ENCODE measurements at regions not wholly inside any gene's neighbourhood (a gene's known extent, or its start where the extent isn't known, plus 50 kb on each side); places are given as distances from the start of the nearest gene placed in this dataset.
A peak's percentile ranks its signal among the peaks of the same experiment; 100 is the strongest.
"Not testable (repeated sequence)": the region's sequence is repeated elsewhere in the genome, so short reads cannot be mapped to it uniquely, and the experiment has no call there.

DNA sequence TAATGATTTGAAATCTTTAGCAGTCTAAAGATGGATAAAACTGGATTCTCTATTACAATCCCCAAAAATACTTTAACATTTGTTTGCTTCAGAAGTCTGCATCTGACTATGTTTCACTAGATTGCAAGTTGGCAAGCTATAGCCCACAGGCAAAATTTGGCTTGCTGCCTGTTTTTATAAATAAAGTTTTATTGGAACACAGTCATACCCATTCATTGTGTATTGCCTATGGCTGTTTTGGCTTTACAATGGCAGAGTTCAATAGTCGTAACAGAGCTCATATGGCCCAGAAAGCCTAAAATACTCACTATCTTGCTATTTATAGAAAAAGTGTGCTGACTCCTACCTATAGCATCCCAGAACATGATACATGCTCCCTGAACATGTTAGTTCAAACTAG is 89.0 kb upstream of the GPR141 start:
- no peak overlapping the region for H3K27ac Mint-ChIP-seq
- peaks cover 28% of the 10 kb centered on the region for H3K9me3 Mint-ChIP-seq
- no peaks in the 10 kb centered on the region for H3K27me3 Mint-ChIP-seq (ENCODE audit: low read depth, poor library complexity)
- DNase-seq: no peak
- H3K4me3 Mint-ChIP-seq: no peak overlapping the region
- H3K4me1 Mint-ChIP-seq: no peaks in the 10 kb centered on the region
- peaks cover 7% of the 10 kb centered on the region for H3K36me3 Mint-ChIP-seq (ENCODE audit: low read depth)
- TF ChIP-seq, protein P1, sequence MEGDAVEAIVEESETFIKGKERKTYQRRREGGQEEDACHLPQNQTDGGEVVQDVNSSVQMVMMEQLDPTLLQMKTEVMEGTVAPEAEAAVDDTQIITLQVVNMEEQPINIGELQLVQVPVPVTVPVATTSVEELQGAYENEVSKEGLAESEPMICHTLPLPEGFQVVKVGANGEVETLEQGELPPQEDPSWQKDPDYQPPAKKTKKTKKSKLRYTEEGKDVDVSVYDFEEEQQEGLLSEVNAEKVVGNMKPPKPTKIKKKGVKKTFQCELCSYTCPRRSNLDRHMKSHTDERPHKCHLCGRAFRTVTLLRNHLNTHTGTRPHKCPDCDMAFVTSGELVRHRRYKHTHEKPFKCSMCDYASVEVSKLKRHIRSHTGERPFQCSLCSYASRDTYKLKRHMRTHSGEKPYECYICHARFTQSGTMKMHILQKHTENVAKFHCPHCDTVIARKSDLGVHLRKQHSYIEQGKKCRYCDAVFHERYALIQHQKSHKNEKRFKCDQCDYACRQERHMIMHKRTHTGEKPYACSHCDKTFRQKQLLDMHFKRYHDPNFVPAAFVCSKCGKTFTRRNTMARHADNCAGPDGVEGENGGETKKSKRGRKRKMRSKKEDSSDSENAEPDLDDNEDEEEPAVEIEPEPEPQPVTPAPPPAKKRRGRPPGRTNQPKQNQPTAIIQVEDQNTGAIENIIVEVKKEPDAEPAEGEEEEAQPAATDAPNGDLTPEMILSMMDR (IDR thresholded peaks at IDR 0.05): no peak

DNA sequence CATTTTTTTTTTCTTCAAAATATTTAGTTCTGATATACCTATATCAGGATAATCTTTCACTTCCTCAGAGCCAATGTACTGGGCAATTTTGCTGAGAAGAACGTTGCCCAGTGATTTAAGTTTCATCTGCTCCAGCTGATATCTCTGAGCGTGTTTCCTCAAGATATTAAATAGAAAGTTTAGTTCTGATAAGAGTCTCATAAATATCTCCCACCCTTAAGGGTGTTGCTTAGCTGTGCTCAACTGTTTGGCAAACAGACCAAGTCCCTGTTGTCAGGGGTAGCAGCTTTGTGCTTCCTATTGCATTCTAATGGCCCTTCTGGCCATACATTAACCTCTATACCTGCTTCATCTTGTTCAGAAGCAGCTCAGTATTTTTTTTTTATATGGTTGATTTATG is 84.7 kb upstream of the GPR141 start:
- H3K4me3 Mint-ChIP-seq: no peak overlapping the region
- TF ChIP-seq, protein P1 (IDR thresholded peaks at IDR 0.05): no peak
- no peak overlapping the region for H3K27ac Mint-ChIP-seq
- no peaks in the 10 kb centered on the region for H3K4me1 Mint-ChIP-seq
- H3K9me3 Mint-ChIP-seq: peaks cover 17% of the 10 kb centered on the region
- peaks cover 4% of the 10 kb centered on the region for H3K27me3 Mint-ChIP-seq (ENCODE audit: low read depth, poor library complexity)
- no peak for DNase-seq
- H3K36me3 Mint-ChIP-seq (ENCODE audit: low read depth): peaks cover 5% of the 10 kb centered on the region

DNA sequence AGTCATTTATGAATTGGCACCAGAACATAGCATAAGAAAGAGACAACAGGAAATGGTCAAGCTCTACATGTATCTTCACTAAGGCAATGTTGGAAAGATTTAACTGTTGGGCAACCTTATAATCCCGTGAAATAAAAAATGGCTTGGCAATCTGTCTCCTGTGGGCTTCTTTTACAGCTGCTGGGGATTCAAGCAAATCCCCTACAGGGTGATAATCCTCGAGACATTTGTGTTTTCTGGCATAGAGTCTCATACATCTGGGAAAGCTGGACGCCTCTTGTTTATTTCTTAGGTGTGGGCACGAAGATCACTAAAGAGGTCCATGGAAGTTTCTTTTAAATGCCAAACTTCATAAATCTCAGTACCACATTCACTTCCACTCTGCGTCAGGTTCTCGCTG is 82.2 kb upstream of the GPR141 start:
- no peak for DNase-seq
- no peak overlapping the region for H3K27ac Mint-ChIP-seq
- H3K27me3 Mint-ChIP-seq (ENCODE audit: low read depth, poor library complexity): peaks cover 4% of the 10 kb centered on the region
- TF ChIP-seq, protein P1 (IDR thresholded peaks at IDR 0.05): no peak
- no peak overlapping the region for H3K4me3 Mint-ChIP-seq
- no peaks in the 10 kb centered on the region for H3K36me3 Mint-ChIP-seq (ENCODE audit: low read depth)
- H3K9me3 Mint-ChIP-seq: peaks cover 5% of the 10 kb centered on the region
- H3K4me1 Mint-ChIP-seq: no peaks in the 10 kb centered on the region

DNA sequence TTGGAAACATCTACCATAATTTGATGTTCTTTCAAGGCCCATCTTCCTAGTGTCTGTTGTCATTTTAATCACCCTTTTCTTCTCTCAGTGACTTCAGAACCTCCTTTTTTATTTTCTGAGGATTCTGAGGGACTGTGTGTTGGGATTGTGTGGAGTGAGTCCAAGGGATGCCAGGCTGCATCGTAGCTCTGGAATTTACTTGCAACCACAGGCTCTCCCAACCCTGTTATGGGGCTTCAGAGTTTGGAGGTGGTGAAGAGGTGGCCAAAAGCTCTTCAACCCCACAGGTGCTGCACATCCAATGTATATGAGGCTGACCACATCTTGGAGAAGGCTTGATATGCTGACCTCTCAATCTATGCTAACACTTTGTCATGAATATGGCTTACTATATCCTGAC is 79.5 kb upstream of the GPR141 start:
- H3K27me3 Mint-ChIP-seq (ENCODE audit: low read depth, poor library complexity): peaks cover 4% of the 10 kb centered on the region
- TF ChIP-seq, protein P1 (IDR thresholded peaks at IDR 0.05): no peak
- no peak for DNase-seq
- H3K4me1 Mint-ChIP-seq: no peaks in the 10 kb centered on the region
- H3K27ac Mint-ChIP-seq: no peak overlapping the region
- H3K9me3 Mint-ChIP-seq: peaks cover 5% of the 10 kb centered on the region
- H3K4me3 Mint-ChIP-seq: no peak overlapping the region
- H3K36me3 Mint-ChIP-seq (ENCODE audit: low read depth): no peaks in the 10 kb centered on the region

DNA sequence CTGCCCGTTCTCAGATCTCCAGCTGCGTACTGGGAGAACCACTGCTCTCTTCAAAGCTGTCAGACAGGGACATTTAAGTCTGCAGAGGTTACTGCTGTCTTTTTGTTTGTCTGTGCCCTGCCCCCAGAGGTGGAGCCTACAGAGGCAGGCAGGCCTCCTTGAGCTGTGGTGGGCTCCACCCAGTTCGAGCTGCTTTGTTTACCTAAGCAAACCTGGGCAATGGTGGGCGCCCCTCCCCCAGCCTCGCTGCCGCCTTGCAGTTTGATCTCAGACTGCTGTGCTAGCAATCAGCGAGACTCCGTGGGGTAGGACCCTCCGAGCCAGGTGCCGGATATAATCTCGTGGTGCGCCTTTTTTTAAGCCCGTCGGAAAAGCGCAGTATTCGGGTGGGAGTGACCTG is 66.2 kb upstream of the GPR141 start:
- not testable (repeated sequence) for H3K4me1 Mint-ChIP-seq; H3K9me3 Mint-ChIP-seq; DNase-seq; H3K27ac Mint-ChIP-seq; H3K36me3 Mint-ChIP-seq (ENCODE audit: low read depth); H3K27me3 Mint-ChIP-seq (ENCODE audit: low read depth, poor library complexity)
- peak overlapping the region; percentile 73 for H3K4me3 Mint-ChIP-seq

DNA sequence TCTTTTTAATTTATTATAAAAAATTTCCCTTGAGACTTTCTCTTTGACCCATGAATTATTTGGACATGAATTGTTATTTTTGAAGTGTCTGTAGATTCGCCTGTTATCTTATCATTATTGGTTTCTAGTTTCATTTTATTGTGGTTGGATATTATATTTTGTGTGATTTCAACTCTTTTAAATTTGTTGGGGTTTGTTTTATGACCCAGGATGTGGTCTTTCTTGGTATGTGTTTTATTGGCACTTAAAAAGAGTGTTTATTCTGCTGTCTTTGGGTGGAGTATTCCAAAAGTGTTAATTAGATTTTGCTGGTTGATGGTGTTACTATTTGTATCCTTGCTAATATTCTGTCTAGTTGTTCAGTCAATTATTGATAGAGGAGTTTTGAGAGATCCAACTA is 50.5 kb upstream of the GPR141 start:
- Mint-ChIP-seq H3K9me3 (peaks cover 59% of the 10 kb centered on the region), H3K36me3 (ENCODE audit: low read depth) (no peaks in the 10 kb centered on the region), H3K27ac (no peak overlapping the region), H3K27me3 (ENCODE audit: low read depth, poor library complexity) (peaks cover 3% of the 10 kb centered on the region), H3K4me1 (no peaks in the 10 kb centered on the region), H3K4me3 (no peak overlapping the region)
- TF ChIP-seq, protein P1 (IDR thresholded peaks at IDR 0.05): no peak
- no peak for DNase-seq
